Panc1 (cell line): ENCODE measurements at regions not wholly inside any gene's neighbourhood (a gene's known extent, or its start where the extent isn't known, plus 50 kb on each side); places are given as distances from the start of the nearest gene placed in this dataset.

Experiments used
- ATAC-seq: fragments of 200-7000 bp; cut with Tn5 transposase; 2 replicates; pipeline ENCODE4 v1.9.1; 2020; ENCODE audit warnings: mild to moderate bottlenecking, moderate library complexity
- BruUV-seq: library from RNA; stranded (reverse); fragments of 400-500 nt; replicated peaks from 2 replicates; lab custom pipeline; 2021; lab: Mats Ljungman, UMichigan
- CTCF ChIA-PET: fragments of 300-600 bp; sonication (Branson Sonifier 250); formaldehyde crosslinking; loops from one replicate; lab custom pipeline; 2022; ENCODE audit warnings: antibody characterized with exemption; lab: Charles Lee
- POLR2A ChIA-PET: fragments of 300-600 bp; sonication (Branson Sonifier 250); formaldehyde crosslinking; loops from one replicate; lab custom pipeline; 2022; ENCODE audit warnings: antibody characterized with exemption; lab: Charles Lee
- DNase-seq: peaks from one replicate; pipeline ENCODE4 v3.0.0-alpha.2; 2010; ENCODE audit warnings: low read depth, low spot score
- H3K27ac ChIP-seq: 2 replicates; pipeline ENCODE4 v1.5.1; 2011; ENCODE audit warnings: mild to moderate bottlenecking, low read length, inconsistent platforms
- H3K27me3 ChIP-seq: fragments of 200-500 bp; sonication (Bioruptor generic); 2 replicates; pipeline ENCODE4 v1.6.0; 2014; ENCODE audit warnings: low read length, inconsistent platforms; ENCODE audit not compliant: control insufficient read depth, insufficient read depth
- H3K36me3 ChIP-seq: fragments of 200-500 bp; sonication (Bioruptor generic); 2 replicates; pipeline ENCODE4 v1.5.1; 2014; ENCODE audit warnings: inconsistent platforms, mild to moderate bottlenecking, low read length, moderate library complexity; ENCODE audit not compliant: control insufficient read depth, insufficient read depth
- H3K4me1 ChIP-seq: 2 replicates; pipeline ENCODE4 v1.5.1; 2011; ENCODE audit warnings: inconsistent platforms, mild to moderate bottlenecking, low read length, moderate library complexity; ENCODE audit not compliant: control insufficient read depth, insufficient read depth
- H3K4me3 ChIP-seq, 2 experiments: 2 replicates each; pipeline ENCODE4 v1.5.1; 2011 to 2012; ENCODE audit warnings: low read depth in 2 of 2, low read length in 2 of 2, mild to moderate bottlenecking in 2 of 2, inconsistent platforms in 1 of 2, moderate library complexity in 1 of 2
- H3K9me3 ChIP-seq: fragments of 200-500 bp; sonication (Bioruptor generic); 2 replicates; pipeline ENCODE4 v1.5.1; 2014; ENCODE audit warnings: low read depth, mild to moderate bottlenecking, inconsistent platforms, low read length, moderate library complexity; ENCODE audit not compliant: control insufficient read depth, insufficient read depth
- CTCF ChIP-seq: fragments of 450-650 bp; IDR thresholded peaks from 2 replicates; pipeline ENCODE4 v1.5.1; 2017; ENCODE audit warnings: mild to moderate bottlenecking
- POLR2AphosphoS5 ChIP-seq: IDR thresholded peaks from 2 replicates; pipeline ENCODE4 v1.6.1; 2012; ENCODE audit warnings: mild to moderate bottlenecking, low read depth, low read length, moderate library complexity
- REST ChIP-seq, 2 experiments: IDR thresholded peaks; 2 replicates each; pipeline ENCODE4 v1.6.1; 2011 to 2012; ENCODE audit warnings: low read depth in 2 of 2, control low read depth in 1 of 2, low read length in 1 of 2, mild to moderate bottlenecking in 1 of 2, moderate library complexity in 1 of 2; ENCODE audit not compliant: insufficient read depth in 1 of 2
- SIN3A ChIP-seq: IDR thresholded peaks from 2 replicates; pipeline ENCODE4 v1.6.1; 2012; ENCODE audit warnings: low read depth, mild to moderate bottlenecking, low read length, moderate library complexity, borderline replicate concordance; ENCODE audit not compliant: insufficient read depth
- TCF7L2 ChIP-seq: IDR thresholded peaks from 2 replicates; pipeline ENCODE4 v1.6.1; 2011; ENCODE audit warnings: mild to moderate bottlenecking, low read depth, low read length, inconsistent platforms
- in situ Hi-C: cut with HindIII; loops from 2 replicates; pipeline ENCODE4 v1.10.0; 2016; ENCODE audit warnings: low sequenced_read_pairs, low pct_unique_long_range_greater_than_20kb
- intact Hi-C: fragments of 100-400 bp; cut with micrococcal nuclease; formaldehyde crosslinking; loops from one replicate; pipeline ENCODE4 v1.10.0; 2022; ENCODE audit not compliant: unreplicated experiment

GRCh38 chr4:121574618-121575017 is 122.2 kb downstream of the ANXA5 start:
- TF ChIP-seq SIN3A = no peak
- in situ Hi-C loops = no loop called here
- DNase-seq (no peak), ATAC-seq (no peak)
- no TSS peak for BruUV-seq
- Histone ChIP-seq H3K9me3 (no peaks in the 10 kb centered on the region), H3K4me3 (no peak overlapping the region), H3K27ac (no peak overlapping the region), H3K36me3 (no peaks in the 10 kb centered on the region), H3K27me3 (no peaks in the 10 kb centered on the region), H3K4me1 (no peaks in the 10 kb centered on the region)
- intact Hi-C loops = no loop called here
- CTCF ChIA-PET = no interaction called here
- POLR2A ChIA-PET = no interaction called here

- no peak for ATAC-seq
- in situ Hi-C loops = no loop called here
- CTCF ChIA-PET = no interaction called here
These were observed 129.0 kb downstream of the ANXA5 start for GRCh38 chr4:121567748-121568147.

GRCh38 chr4:121564840-121565375 is 131.9 kb downstream of the ANXA5 start:
- DNase-seq (no peak), ATAC-seq (no peak)
- POLR2A ChIA-PET = no interaction called here
- BruUV-seq = no TSS peak
- CTCF ChIA-PET = no interaction called here
- Histone ChIP-seq H3K4me3 (no peak overlapping the region), H3K27me3 (no peaks in the 10 kb centered on the region), H3K36me3 (no peaks in the 10 kb centered on the region), H3K4me1 (no peaks in the 10 kb centered on the region), H3K27ac (no peak overlapping the region), H3K9me3 (no peaks in the 10 kb centered on the region)
- intact Hi-C loops = no loop called here
- TF ChIP-seq POLR2AphosphoS5 (no peak), SIN3A (no peak), CTCF (no peak), TCF7L2 (no peak), REST (IDR thresholded peaks at IDR 0.05; ENCODE audit: insufficient read depth in 1 of 2, low read depth in 2 of 2, low read length in 1 of 2) (no peak)
- in situ Hi-C loops = no loop called here

More at GRCh38 chr4:121567748-121568147, 129.0 kb downstream of the ANXA5 start:
- Histone ChIP-seq H3K27me3 (no peaks in the 10 kb centered on the region), H3K9me3 (no peaks in the 10 kb centered on the region), H3K4me3 (no peak overlapping the region), H3K4me1 (no peaks in the 10 kb centered on the region), H3K27ac (no peak overlapping the region), H3K36me3 (no peaks in the 10 kb centered on the region)
- BruUV-seq = no TSS peak
- no peak for DNase-seq
- POLR2A ChIA-PET = no interaction called here
- no peak for TF ChIP-seq POLR2AphosphoS5
- no peak for TF ChIP-seq REST (IDR thresholded peaks at IDR 0.05; ENCODE audit: insufficient read depth in 1 of 2, low read depth in 2 of 2, low read length in 1 of 2)
- intact Hi-C loops = no loop called here
